Mucosa of descending colon (tissue), 3 donors: ENCODE measurements at regions not wholly inside any gene's neighbourhood (a gene's known extent, or its start where the extent isn't known, plus 50 kb on each side); places are given as distances from the start of the nearest gene placed in this dataset.

Experiments
- ATAC-seq: fragments of 200-7000 bp; cut with Tn5 transposase; one replicate; pipeline ENCODE4 v1.9.1; 2020; ENCODE audit warnings: mild to moderate bottlenecking, moderate library complexity
- DNase-seq, 3 donors: peaks; one replicate each; pipeline ENCODE4 v3.0.0-alpha.2; 2020
- H3K36me3 ChIP-seq: fragments of 200-600 bp; one replicate; pipeline ENCODE4 v1.8.0; 2021; ENCODE audit warnings: low read depth, mild to moderate bottlenecking
- H3K4me1 ChIP-seq: fragments of 200-600 bp; one replicate; pipeline ENCODE4 v1.8.0; 2021; ENCODE audit warnings: low read depth, mild to moderate bottlenecking
- H3K4me3 ChIP-seq: fragments of 200-600 bp; one replicate; pipeline ENCODE4 v1.8.0; 2021; ENCODE audit warnings: mild to moderate bottlenecking
- H3K9me3 ChIP-seq: fragments of 200-600 bp; one replicate; pipeline ENCODE4 v1.8.0; 2021; ENCODE audit warnings: mild to moderate bottlenecking
- intact Hi-C, 2 donors: fragments of 100-400 bp; cut with DNase I in 1 of 2; cut with micrococcal nuclease in 1 of 2; formaldehyde crosslinking; loops; one replicate each; pipeline versions ENCODE4 v1.11.0 to v1.11.1; 2022; cut with DNase I, micrococcal nuclease
- TF ChIP-seq, protein P1 (sequence below): fragments of 200-600 bp; IDR thresholded peaks from one replicate; pipeline ENCODE4 v1.8.0; 2022; ENCODE audit warnings: antibody characterized with exemption, mild to moderate bottlenecking
- donor health status: DM: no; HTN: no; CAD: no; lungs with moderate emphysema.
- donor health status: DM: no; HTN: no; CAD: no.
- donor health status: DM: no; HTN: yes; CAD: no.

DNA sequence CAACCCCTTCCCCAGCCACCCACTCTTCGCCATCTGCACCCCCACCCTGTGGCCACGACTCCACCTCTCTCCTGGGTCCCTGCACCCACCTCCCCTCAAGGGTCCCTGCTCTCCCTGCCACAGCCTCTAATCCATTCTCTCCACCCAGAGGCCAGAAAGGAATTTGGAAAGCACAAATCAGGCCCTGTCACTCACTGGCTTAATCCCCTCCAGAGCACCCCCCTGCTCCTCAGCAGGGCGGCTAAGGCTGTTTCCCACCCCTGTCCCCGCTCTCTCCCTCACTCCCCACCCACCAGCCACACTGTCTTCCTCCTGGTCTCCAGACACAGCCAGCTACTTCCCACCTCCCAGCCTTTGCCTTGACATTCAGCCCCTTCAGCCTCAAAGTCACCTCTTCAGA lies 150.0 kb upstream of the LINGO1 start:
- ATAC-seq (no peak), DNase-seq (no peak)
- Histone ChIP-seq H3K4me1 (no peaks in the 10 kb centered on the region), H3K36me3 (no peaks in the 10 kb centered on the region), H3K4me3 (no peak overlapping the region), H3K9me3 (no peaks in the 10 kb centered on the region)
- intact Hi-C loops, result no loop called here
- TF ChIP-seq, protein P1, sequence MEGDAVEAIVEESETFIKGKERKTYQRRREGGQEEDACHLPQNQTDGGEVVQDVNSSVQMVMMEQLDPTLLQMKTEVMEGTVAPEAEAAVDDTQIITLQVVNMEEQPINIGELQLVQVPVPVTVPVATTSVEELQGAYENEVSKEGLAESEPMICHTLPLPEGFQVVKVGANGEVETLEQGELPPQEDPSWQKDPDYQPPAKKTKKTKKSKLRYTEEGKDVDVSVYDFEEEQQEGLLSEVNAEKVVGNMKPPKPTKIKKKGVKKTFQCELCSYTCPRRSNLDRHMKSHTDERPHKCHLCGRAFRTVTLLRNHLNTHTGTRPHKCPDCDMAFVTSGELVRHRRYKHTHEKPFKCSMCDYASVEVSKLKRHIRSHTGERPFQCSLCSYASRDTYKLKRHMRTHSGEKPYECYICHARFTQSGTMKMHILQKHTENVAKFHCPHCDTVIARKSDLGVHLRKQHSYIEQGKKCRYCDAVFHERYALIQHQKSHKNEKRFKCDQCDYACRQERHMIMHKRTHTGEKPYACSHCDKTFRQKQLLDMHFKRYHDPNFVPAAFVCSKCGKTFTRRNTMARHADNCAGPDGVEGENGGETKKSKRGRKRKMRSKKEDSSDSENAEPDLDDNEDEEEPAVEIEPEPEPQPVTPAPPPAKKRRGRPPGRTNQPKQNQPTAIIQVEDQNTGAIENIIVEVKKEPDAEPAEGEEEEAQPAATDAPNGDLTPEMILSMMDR, result no peak

DNA sequence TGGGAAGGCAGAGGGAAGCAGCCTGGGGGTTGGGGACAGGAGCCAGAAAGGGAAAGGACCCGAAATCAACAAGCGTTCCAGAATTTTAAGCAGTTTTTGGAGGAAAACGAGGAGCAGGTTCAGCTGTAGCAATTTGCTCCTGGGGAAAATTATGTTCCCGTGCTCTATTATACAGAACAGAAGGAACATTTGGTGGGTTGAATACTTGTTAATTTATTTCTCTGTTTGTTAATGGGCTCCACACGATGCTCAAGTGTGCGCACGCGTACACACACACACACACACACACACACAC lies 149.2 kb upstream of the LINGO1 start:
- no peaks in the 10 kb centered on the region for H3K36me3 ChIP-seq
- H3K4me1 ChIP-seq, result no peaks in the 10 kb centered on the region
- intact Hi-C loops, result no loop called here
- TF ChIP-seq, protein P1, result no peak
- no peaks in the 10 kb centered on the region for H3K9me3 ChIP-seq
- no peak for ATAC-seq
- DNase-seq, result no peak
- H3K4me3 ChIP-seq, result no peak overlapping the region

DNA sequence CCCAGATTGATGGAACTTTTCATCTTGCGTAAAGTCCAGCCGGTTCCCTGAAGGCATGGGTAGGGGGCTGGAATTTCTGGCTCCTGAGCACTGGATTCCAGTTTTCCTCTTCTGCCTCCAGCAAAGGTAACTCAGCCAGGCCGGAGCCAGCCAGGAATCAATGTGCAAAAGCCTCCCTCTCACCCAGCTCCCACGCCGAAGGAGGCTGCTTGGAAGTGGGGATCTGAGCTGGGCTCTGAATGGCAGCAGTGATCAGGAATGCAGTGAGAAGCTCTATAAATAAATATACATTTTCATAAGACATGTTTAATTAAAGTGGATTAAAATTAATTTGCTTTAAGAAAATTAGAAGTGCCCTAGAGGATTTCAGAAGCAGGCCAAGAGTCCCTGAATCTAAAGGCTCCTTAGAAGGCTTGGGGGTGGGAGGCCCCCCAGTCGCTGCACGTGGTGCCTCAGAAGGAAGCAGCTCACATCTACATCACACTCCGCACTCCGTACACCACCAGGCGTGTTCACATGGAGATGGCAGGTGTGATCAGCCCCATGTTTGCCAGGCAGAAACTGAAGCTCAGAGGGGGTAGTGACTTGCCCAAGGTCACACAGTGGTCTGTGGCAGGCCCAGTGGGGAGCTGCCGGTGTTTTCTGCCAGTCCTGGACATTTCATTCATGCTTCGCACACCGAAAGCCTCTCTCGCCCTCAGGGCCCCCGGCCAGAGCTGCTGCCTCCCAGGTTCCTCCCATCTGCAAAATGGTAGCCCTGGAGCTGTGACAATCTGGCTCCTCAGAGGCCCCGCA lies 148.6 kb upstream of the LINGO1 start:
- no peak for DNase-seq
- no peaks in the 10 kb centered on the region for H3K9me3 ChIP-seq
- TF ChIP-seq, protein P1, result no peak
- intact Hi-C loops, result no loop called here
- no peak for ATAC-seq
- no peak overlapping the region for H3K4me3 ChIP-seq
- H3K36me3 ChIP-seq, result no peaks in the 10 kb centered on the region
- H3K4me1 ChIP-seq, result no peaks in the 10 kb centered on the region

DNA sequence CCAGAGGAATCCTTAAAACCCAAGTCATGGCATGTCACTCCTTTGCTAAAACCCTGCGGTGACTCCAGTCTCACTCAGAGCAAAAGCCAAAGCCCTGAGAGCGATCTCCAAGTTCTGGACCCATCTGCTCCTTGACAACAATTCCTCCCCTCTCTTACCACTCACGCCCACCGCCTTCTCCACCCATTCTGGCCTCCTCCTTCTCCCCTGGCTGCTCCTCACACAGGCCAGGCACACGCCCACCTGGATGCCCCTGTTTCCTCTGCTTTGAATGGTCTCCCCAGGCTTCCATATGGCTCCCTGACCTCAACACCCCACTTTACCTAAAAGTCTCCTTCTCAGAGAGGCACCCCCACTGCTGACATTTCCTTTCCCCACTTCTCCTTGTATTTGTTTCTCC lies 146.1 kb upstream of the LINGO1 start:
- TF ChIP-seq, protein P1, result no peak
- no peak for DNase-seq
- Histone ChIP-seq H3K4me3 (no peak overlapping the region), H3K36me3 (no peaks in the 10 kb centered on the region), H3K9me3 (no peaks in the 10 kb centered on the region), H3K4me1 (no peaks in the 10 kb centered on the region)
- ATAC-seq, result no peak
- intact Hi-C loops, result no loop called here

DNA sequence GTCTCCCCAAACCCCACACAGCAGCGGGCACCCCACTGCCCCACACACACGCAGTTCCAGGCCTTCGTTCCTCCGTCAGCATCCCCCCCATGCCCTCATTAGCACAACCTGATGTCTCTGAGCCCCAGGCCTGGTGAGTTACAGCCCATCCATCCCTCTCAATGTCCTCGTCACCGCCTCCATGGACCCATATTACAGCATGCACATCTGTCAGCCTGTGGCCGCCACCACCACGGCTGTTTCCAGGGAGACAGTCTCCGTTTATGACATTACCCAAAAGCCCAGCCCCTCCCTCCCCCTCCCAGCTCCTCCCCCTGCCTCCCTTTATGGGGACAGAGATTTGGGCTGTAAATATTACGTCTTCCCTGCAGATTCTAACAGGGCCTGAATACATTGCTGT lies 143.1 kb upstream of the LINGO1 start:
- intact Hi-C loops, result no loop called here
- DNase-seq, result no peak
- no peak for ATAC-seq
- Histone ChIP-seq H3K4me3 (no peak overlapping the region), H3K4me1 (no peaks in the 10 kb centered on the region), H3K36me3 (no peaks in the 10 kb centered on the region), H3K9me3 (no peaks in the 10 kb centered on the region)
- TF ChIP-seq, protein P1, result no peak

DNA sequence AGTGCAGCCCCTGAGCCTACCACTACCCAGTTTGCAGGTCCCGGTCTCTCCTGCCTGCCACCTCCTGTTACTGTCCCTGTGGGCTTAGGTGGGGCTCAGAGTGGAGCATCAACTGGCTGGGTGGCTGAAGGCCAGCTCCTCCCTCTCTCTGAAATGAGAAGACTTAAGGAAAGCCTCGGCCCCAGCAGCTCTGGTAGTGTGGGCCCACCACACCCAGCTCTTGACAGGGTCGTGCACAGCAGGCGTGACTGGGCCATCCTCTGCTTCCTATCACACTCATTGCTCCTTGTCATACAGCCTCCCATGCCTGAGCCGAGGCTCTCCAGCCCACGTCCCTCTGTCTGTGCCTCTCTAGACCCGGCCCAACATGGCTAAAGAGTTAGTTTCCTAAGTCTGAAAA lies 142.7 kb upstream of the LINGO1 start:
- no peak overlapping the region for H3K4me3 ChIP-seq
- DNase-seq, result no peak
- H3K36me3 ChIP-seq, result no peaks in the 10 kb centered on the region
- no peaks in the 10 kb centered on the region for H3K4me1 ChIP-seq
- H3K9me3 ChIP-seq, result no peaks in the 10 kb centered on the region
- TF ChIP-seq, protein P1, result no peak
- ATAC-seq, result no peak
- intact Hi-C loops, result no loop called here
